ENCODE measurements at regions not wholly inside any gene's neighbourhood (a gene's known extent, or its start where the extent isn't known, plus 50 kb on each side); places are given as distances from the start of the nearest gene placed in this dataset.

DNA sequence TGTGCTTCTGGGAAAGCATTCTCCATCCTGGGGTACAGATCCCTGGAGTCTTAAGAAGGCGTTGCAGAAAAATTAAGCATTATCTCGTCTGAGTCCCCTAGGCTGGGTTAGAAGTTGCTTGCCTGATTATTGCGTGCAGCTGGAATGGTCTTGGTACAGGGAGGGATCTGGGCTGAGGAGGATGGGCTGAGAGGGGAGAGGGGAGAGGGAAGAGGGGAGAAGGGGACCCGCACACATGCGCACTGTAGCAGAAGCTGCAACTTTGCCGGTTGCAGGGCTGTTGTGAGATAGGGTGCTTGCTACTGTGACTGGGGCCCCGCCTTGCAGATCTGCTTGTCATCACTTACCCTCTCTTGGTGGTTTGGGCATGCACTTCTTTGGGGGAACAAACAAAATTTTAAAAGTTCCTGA lies 316.8 kb downstream of the DLEU7 start:
- H3K4me1 ChIP-seq (ENCODE audit: control insufficient read depth, extremely low read depth, insufficient read depth, low read length), result peaks cover 7% of the 10 kb centered on the region
- no peaks in the 10 kb centered on the region for H4K20me1 ChIP-seq (ENCODE audit: control insufficient read depth, extremely low read depth, insufficient read depth, low read length)
- no peaks in the 10 kb centered on the region for H3K27me3 ChIP-seq (ENCODE audit: control insufficient read depth, insufficient read depth, low read length)
- H3K79me2 ChIP-seq (ENCODE audit: control insufficient read depth, insufficient read depth, low read length), result no peaks in the 10 kb centered on the region
- no peak for DNase-seq (ENCODE audit: low read depth in 2 of 2)
- H3K36me3 ChIP-seq (ENCODE audit: control insufficient read depth, insufficient read depth, low read length), result no peaks in the 10 kb centered on the region
- H3K4me3 ChIP-seq (replicated peaks in 1 of 4; ENCODE audit: control extremely low read depth in 1 of 4, insufficient read depth in 1 of 4, low read depth in 3 of 4, low read length in 4 of 4), result no peak overlapping the region
- no peak overlapping the region for H3K9ac ChIP-seq (ENCODE audit: insufficient read depth, low read length)
- no peak for TF ChIP-seq CTCF (conservative IDR thresholded peaks at IDR 0.05 in 1 of 2, IDR thresholded peaks at IDR 0.05 in 1 of 2; ENCODE audit: low read depth in 1 of 2, low read length in 2 of 2)
- TF ChIP-seq EZH2 (IDR thresholded peaks at IDR 0.05; ENCODE audit: low read length, missing control alignments), result no peak
- no peak overlapping the region for H3K27ac ChIP-seq (ENCODE audit: insufficient read depth, low read length)
- H3K9me3 ChIP-seq (ENCODE audit: control insufficient read depth, insufficient read depth, low read depth, low read length), result no peaks in the 10 kb centered on the region
- H2AFZ ChIP-seq (ENCODE audit: low read length), result peak overlapping the region; percentile 29
- no peak overlapping the region for H3K4me2 ChIP-seq (ENCODE audit: extremely low read depth, insufficient read depth, low read length)

GRCh38 chr13:50527188-50527587 lies 316.3 kb downstream of the DLEU7 start:
- Histone ChIP-seq H3K9me3 (ENCODE audit: control insufficient read depth, insufficient read depth, low read depth, low read length) (no peaks in the 10 kb centered on the region), H3K36me3 (ENCODE audit: control insufficient read depth, insufficient read depth, low read length) (no peaks in the 10 kb centered on the region), H3K27me3 (ENCODE audit: control insufficient read depth, insufficient read depth, low read length) (no peaks in the 10 kb centered on the region), H3K4me2 (ENCODE audit: extremely low read depth, insufficient read depth, low read length) (no peak overlapping the region), H3K79me2 (ENCODE audit: control insufficient read depth, insufficient read depth, low read length) (no peaks in the 10 kb centered on the region), H3K9ac (ENCODE audit: insufficient read depth, low read length) (no peak overlapping the region), H3K4me3 (replicated peaks in 1 of 4; ENCODE audit: control extremely low read depth in 1 of 4, insufficient read depth in 1 of 4, low read depth in 3 of 4, low read length in 4 of 4) (no peak overlapping the region), H2AFZ (ENCODE audit: low read length) (no peak overlapping the region), H3K27ac (ENCODE audit: insufficient read depth, low read length) (no peak overlapping the region), H3K4me1 (ENCODE audit: control insufficient read depth, extremely low read depth, insufficient read depth, low read length) (peaks cover 7% of the 10 kb centered on the region), H4K20me1 (ENCODE audit: control insufficient read depth, extremely low read depth, insufficient read depth, low read length) (no peaks in the 10 kb centered on the region)
- no peak for DNase-seq (ENCODE audit: low read depth in 2 of 2)
- TF ChIP-seq CTCF (conservative IDR thresholded peaks at IDR 0.05 in 1 of 2, IDR thresholded peaks at IDR 0.05 in 1 of 2; ENCODE audit: low read depth in 1 of 2, low read length in 2 of 2), result no peak
- no peak for TF ChIP-seq EZH2 (IDR thresholded peaks at IDR 0.05; ENCODE audit: low read length, missing control alignments)

DNA sequence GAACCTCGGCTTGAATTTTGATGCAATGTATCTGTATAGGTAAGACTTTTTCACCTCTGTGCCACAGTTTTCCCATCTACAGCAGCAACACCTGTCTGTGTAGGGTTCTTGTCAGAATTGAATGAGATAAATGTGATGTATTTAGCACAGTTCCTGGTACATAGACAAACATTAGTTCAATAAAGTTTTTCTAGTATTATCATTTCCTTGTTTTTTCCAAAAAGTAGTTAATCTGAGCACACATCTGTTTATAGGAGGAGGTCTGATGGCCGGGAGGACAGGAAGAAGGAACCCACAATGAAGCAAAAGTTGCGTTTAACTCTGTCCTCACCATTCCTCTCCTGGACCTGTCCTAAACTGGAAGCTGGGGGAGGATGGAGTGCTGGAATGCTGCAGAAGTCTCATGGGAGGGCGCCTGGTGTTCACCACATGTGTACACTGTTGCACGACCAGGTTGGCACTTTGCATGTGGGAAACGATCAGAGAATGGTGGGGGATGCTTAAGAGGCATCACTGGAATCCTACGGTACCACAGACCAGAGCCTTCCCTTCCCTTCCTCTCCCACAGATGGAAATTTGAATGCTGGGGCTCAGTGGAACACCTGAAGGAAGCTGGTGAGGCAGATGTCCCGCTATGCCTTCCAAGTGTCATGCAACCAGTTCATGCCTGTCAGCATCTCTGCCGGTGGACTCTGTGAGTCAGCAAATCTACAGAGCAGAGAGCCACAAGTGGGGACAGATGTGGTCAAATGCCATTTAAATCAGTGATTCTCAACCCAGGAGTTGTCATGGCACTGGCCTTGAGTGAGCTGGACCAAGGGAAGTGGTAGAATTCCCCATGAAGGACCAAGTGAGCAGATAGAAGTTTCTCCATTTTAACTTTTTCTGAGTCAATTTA lies 315.6 kb downstream of the DLEU7 start:
- Histone ChIP-seq H3K9ac (ENCODE audit: insufficient read depth, low read length) (no peak overlapping the region), H3K4me1 (ENCODE audit: control insufficient read depth, extremely low read depth, insufficient read depth, low read length) (peaks cover 7% of the 10 kb centered on the region), H3K27me3 (ENCODE audit: control insufficient read depth, insufficient read depth, low read length) (no peaks in the 10 kb centered on the region), H3K4me3 (replicated peaks in 1 of 4; ENCODE audit: control extremely low read depth in 1 of 4, insufficient read depth in 1 of 4, low read depth in 3 of 4, low read length in 4 of 4) (no peak overlapping the region), H3K36me3 (ENCODE audit: control insufficient read depth, insufficient read depth, low read length) (no peaks in the 10 kb centered on the region), H3K4me2 (ENCODE audit: extremely low read depth, insufficient read depth, low read length) (no peak overlapping the region), H3K79me2 (ENCODE audit: control insufficient read depth, insufficient read depth, low read length) (no peaks in the 10 kb centered on the region), H4K20me1 (ENCODE audit: control insufficient read depth, extremely low read depth, insufficient read depth, low read length) (no peaks in the 10 kb centered on the region), H2AFZ (ENCODE audit: low read length) (no peak overlapping the region), H3K27ac (ENCODE audit: insufficient read depth, low read length) (no peak overlapping the region), H3K9me3 (ENCODE audit: control insufficient read depth, insufficient read depth, low read depth, low read length) (no peaks in the 10 kb centered on the region)
- no peak for TF ChIP-seq CTCF (conservative IDR thresholded peaks at IDR 0.05 in 1 of 2, IDR thresholded peaks at IDR 0.05 in 1 of 2; ENCODE audit: low read depth in 1 of 2, low read length in 2 of 2)
- TF ChIP-seq EZH2 (IDR thresholded peaks at IDR 0.05; ENCODE audit: low read length, missing control alignments), result no peak
- no peak for DNase-seq (ENCODE audit: low read depth in 2 of 2)

Data from fibroblast of lung (primary cell).